Activated CD4-positive, alpha-beta T cell treated with anti-CD3 and anti-CD28 coated beads, Interleukin-2, amount 10 ng/mL, durations not matched to agents 7 days and 5 days (primary cell): ENCODE measurements at regions not wholly inside any gene's neighbourhood (a gene's known extent, or its start where the extent isn't known, plus 50 kb on each side); places are given as distances from the start of the nearest gene placed in this dataset.

ENCODE experiments used
- CTCF ChIA-PET: fragments of 350-600 bp; sonication (Branson Sonifier 250); formaldehyde crosslinking; loops from one replicate; lab custom pipeline; 2021; ENCODE audit warnings: antibody characterized with exemption; lab: Charles Lee
- POLR2A ChIA-PET: fragments of 350-600 bp; sonication (Branson Sonifier 250); formaldehyde crosslinking; loops from one replicate; lab custom pipeline; 2021; ENCODE audit warnings: antibody characterized with exemption; lab: Charles Lee
- DNase-seq: peaks from one replicate; pipeline ENCODE4 v3.0.0-alpha.2; 2020
- H3K27ac Mint-ChIP-seq: one replicate; pipeline ENCODE4 v1.8.0; 2021; ENCODE audit warnings: mild to moderate bottlenecking, moderate library complexity, mixed read lengths
- H3K27me3 Mint-ChIP-seq: one replicate; pipeline ENCODE4 v1.8.0; 2021; ENCODE audit warnings: mixed read lengths
- H3K36me3 Mint-ChIP-seq: one replicate; pipeline ENCODE4 v1.8.0; 2021; ENCODE audit warnings: low read depth, mixed read lengths
- H3K4me1 Mint-ChIP-seq: one replicate; pipeline ENCODE4 v1.8.0; 2021; ENCODE audit warnings: mixed read lengths
- H3K4me3 Mint-ChIP-seq: one replicate; pipeline ENCODE4 v1.8.0; 2021; ENCODE audit warnings: mild to moderate bottlenecking, moderate library complexity, mixed read lengths
- H3K9me3 Mint-ChIP-seq: one replicate; pipeline ENCODE4 v1.8.0; 2021; ENCODE audit warnings: mixed read lengths

- H3K36me3 Mint-ChIP-seq, result no peaks in the 10 kb centered on the region
Measured at GRCh38 chr2:240203788-240204270, 63.4 kb upstream of the OTOS start.

GRCh38 chr2:240204431-240205276 lies 64.2 kb upstream of the OTOS start:
- CTCF ChIA-PET, result interaction anchor here (1.6 to 2.0 kb wide), 2 partner anchors 13 to 28 kb away, joined by 4 to 5 read pairs; no protein-coding TSS in a partner anchor
- Mint-ChIP-seq H3K36me3 (no peaks in the 10 kb centered on the region), H3K4me1 (peaks cover 1% of the 10 kb centered on the region), H3K4me3 (no peak overlapping the region), H3K27me3 (peaks cover 8% of the 10 kb centered on the region), H3K27ac (no peak overlapping the region), H3K9me3 (peaks cover 3% of the 10 kb centered on the region)
- DNase-seq, result no peak
- POLR2A ChIA-PET, result no interaction called here

More at GRCh38 chr2:240203788-240204270, 63.4 kb upstream of the OTOS start:
- POLR2A ChIA-PET, result no interaction called here
- Mint-ChIP-seq H3K27me3 (peaks cover 8% of the 10 kb centered on the region), H3K27ac (no peak overlapping the region), H3K9me3 (peaks cover 3% of the 10 kb centered on the region), H3K4me3 (no peak overlapping the region), H3K4me1 (peaks cover 1% of the 10 kb centered on the region)
- DNase-seq, result no peak
- CTCF ChIA-PET, result interaction anchor here (2.0 kb wide), 1 partner anchor 13 kb away, joined by 5 read pairs; no protein-coding TSS in a partner anchor

- no peaks in the 10 kb centered on the region for H3K36me3 Mint-ChIP-seq
- peaks cover 3% of the 10 kb centered on the region for H3K9me3 Mint-ChIP-seq
- peaks cover 1% of the 10 kb centered on the region for H3K4me1 Mint-ChIP-seq
- DNase-seq, result no peak
- ChIA-PET POLR2A (no interaction called here), CTCF (interaction anchor here (1.6 to 2.0 kb wide), 2 partner anchors 12 to 27 kb away, joined by 4 to 5 read pairs; no protein-coding TSS in a partner anchor)
- peaks cover 8% of the 10 kb centered on the region for H3K27me3 Mint-ChIP-seq
- no peak overlapping the region for H3K27ac Mint-ChIP-seq
- H3K4me3 Mint-ChIP-seq, result no peak overlapping the region
Measured at GRCh38 chr2:240205348-240205747, 64.9 kb upstream of the OTOS start.

GRCh38 chr2:240205772-240206171 lies 65.3 kb upstream of the OTOS start:
- ChIA-PET POLR2A (no interaction called here), CTCF (interaction anchor here (1.6 kb wide), 1 partner anchor 27 kb away, joined by 4 read pairs; no protein-coding TSS in a partner anchor)
- Mint-ChIP-seq H3K9me3 (peaks cover 3% of the 10 kb centered on the region), H3K27ac (no peak overlapping the region), H3K4me3 (no peak overlapping the region), H3K4me1 (peaks cover 1% of the 10 kb centered on the region), H3K36me3 (no peaks in the 10 kb centered on the region), H3K27me3 (peaks cover 8% of the 10 kb centered on the region)
- no peak for DNase-seq

- Mint-ChIP-seq H3K4me3 (no peak overlapping the region), H3K36me3 (no peaks in the 10 kb centered on the region), H3K9me3 (peaks cover 3% of the 10 kb centered on the region), H3K27ac (no peak overlapping the region), H3K27me3 (peaks cover 3% of the 10 kb centered on the region), H3K4me1 (peaks cover 1% of the 10 kb centered on the region)
- ChIA-PET CTCF (no interaction called here), POLR2A (no interaction called here)
- no peak for DNase-seq
Measured at GRCh38 chr2:240206630-240207029, 66.2 kb upstream of the OTOS start.

GRCh38 chr2:240207661-240208060 lies 67.2 kb upstream of the OTOS start:
- DNase-seq, result no peak
- Mint-ChIP-seq H3K36me3 (no peaks in the 10 kb centered on the region), H3K27me3 (no peaks in the 10 kb centered on the region), H3K9me3 (peaks cover 3% of the 10 kb centered on the region), H3K27ac (no peak overlapping the region), H3K4me1 (peaks cover 1% of the 10 kb centered on the region), H3K4me3 (no peak overlapping the region)
- ChIA-PET CTCF (no interaction called here), POLR2A (no interaction called here)

- ChIA-PET POLR2A (no interaction called here), CTCF (no interaction called here)
- Mint-ChIP-seq H3K4me3 (no peak overlapping the region), H3K27me3 (no peaks in the 10 kb centered on the region), H3K9me3 (peaks cover 3% of the 10 kb centered on the region), H3K36me3 (no peaks in the 10 kb centered on the region), H3K27ac (no peak overlapping the region), H3K4me1 (peaks cover 1% of the 10 kb centered on the region)
- DNase-seq, result no peak
Measured at GRCh38 chr2:240208096-240208495, 67.6 kb upstream of the OTOS start.

GRCh38 chr2:240208631-240209211 lies 68.3 kb upstream of the OTOS start:
- ChIA-PET CTCF (no interaction called here), POLR2A (no interaction called here)
- no peaks in the 10 kb centered on the region for H3K27me3 Mint-ChIP-seq
- H3K4me3 Mint-ChIP-seq, result no peak overlapping the region
- H3K36me3 Mint-ChIP-seq, result no peaks in the 10 kb centered on the region
- peaks cover 3% of the 10 kb centered on the region for H3K9me3 Mint-ChIP-seq
- H3K4me1 Mint-ChIP-seq, result peaks cover 1% of the 10 kb centered on the region
- no peak overlapping the region for H3K27ac Mint-ChIP-seq
- no peak for DNase-seq

GRCh38 chr2:240209493-240209892 lies 69.0 kb upstream of the OTOS start:
- H3K27ac Mint-ChIP-seq, result no peak overlapping the region
- no peaks in the 10 kb centered on the region for H3K36me3 Mint-ChIP-seq
- no peak overlapping the region for H3K4me3 Mint-ChIP-seq
- no peaks in the 10 kb centered on the region for H3K27me3 Mint-ChIP-seq
- ChIA-PET CTCF (interaction anchor here (0.6 kb wide), 1 partner anchor 185 kb away, joined by 3 read pairs; no protein-coding TSS in a partner anchor), POLR2A (no interaction called here)
- H3K4me1 Mint-ChIP-seq, result peaks cover 1% of the 10 kb centered on the region
- peaks cover 3% of the 10 kb centered on the region for H3K9me3 Mint-ChIP-seq
- DNase-seq, result no peak

GRCh38 chr2:240210198-240210965 lies 69.9 kb upstream of the OTOS start:
- no peaks in the 10 kb centered on the region for H3K27me3 Mint-ChIP-seq

GRCh38 chr2:240211096-240211495 lies 70.6 kb upstream of the OTOS start:
- ChIA-PET POLR2A (no interaction called here), CTCF (no interaction called here)
- DNase-seq, result no peak
- H3K9me3 Mint-ChIP-seq, result peaks cover 2% of the 10 kb centered on the region
- H3K4me3 Mint-ChIP-seq, result no peak overlapping the region
- no peaks in the 10 kb centered on the region for H3K27me3 Mint-ChIP-seq
- no peaks in the 10 kb centered on the region for H3K4me1 Mint-ChIP-seq
- H3K27ac Mint-ChIP-seq, result no peak overlapping the region
- no peaks in the 10 kb centered on the region for H3K36me3 Mint-ChIP-seq

More at GRCh38 chr2:240210198-240210965, 69.9 kb upstream of the OTOS start:
- H3K4me1 Mint-ChIP-seq, result no peaks in the 10 kb centered on the region
- no peaks in the 10 kb centered on the region for H3K36me3 Mint-ChIP-seq
- POLR2A ChIA-PET, result no interaction called here
- H3K27ac Mint-ChIP-seq, result no peak overlapping the region
- no peak for DNase-seq
- CTCF ChIA-PET, result no interaction called here
- H3K9me3 Mint-ChIP-seq, result peaks cover 3% of the 10 kb centered on the region
- no peak overlapping the region for H3K4me3 Mint-ChIP-seq

GRCh38 chr2:240211598-240212424 lies 71.4 kb upstream of the OTOS start:
- POLR2A ChIA-PET, result no interaction called here
- Mint-ChIP-seq H3K27ac (no peak overlapping the region), H3K4me1 (no peaks in the 10 kb centered on the region), H3K4me3 (no peak overlapping the region), H3K36me3 (no peaks in the 10 kb centered on the region), H3K9me3 (no peaks in the 10 kb centered on the region), H3K27me3 (no peaks in the 10 kb centered on the region)
- CTCF ChIA-PET, result no interaction called here
- no peak for DNase-seq
